K562 (cell line): ENCODE measurements at regions not wholly inside any gene's neighbourhood (a gene's known extent, or its start where the extent isn't known, plus 50 kb on each side); places are given as distances from the start of the nearest gene placed in this dataset.

Experiments
- CHD2 ChIP-seq: IDR thresholded peaks from 2 replicates; pipeline ENCODE4 v1.6.1; 2011; ENCODE audit warnings: low read depth, low read length
- FIP1L1 ChIP-seq: fragments of 200-400 bp; formaldehyde crosslinking; IDR thresholded peaks from 2 replicates; pipeline ENCODE4 v1.6.1; 2018; ENCODE audit warnings: mild to moderate bottlenecking, low read depth, low read length; ENCODE audit not compliant: poor library complexity, severe bottlenecking
- SMARCA4 ChIP-seq: fragments of 450-650 bp; IDR thresholded peaks from 2 replicates; pipeline ENCODE4 v1.6.1; 2016
- SNRNP70 ChIP-seq: fragments of 200-400 bp; formaldehyde crosslinking; optimal IDR thresholded peaks from 2 replicates; pipeline ENCODE3; 2017; ENCODE audit warnings: low read depth, low read length
- ZNF551 ChIP-seq: fragments of 250-450 bp; sonication (Bioruptor Pico); IDR thresholded peaks from 2 replicates; pipeline ENCODE4 v1.5.0; 2021; ENCODE audit warnings: mild to moderate bottlenecking, moderate library complexity
- TF ChIP-seq, protein P1 (sequence below): sonication (generic); formaldehyde crosslinking; IDR thresholded peaks from 2 replicates; pipeline ENCODE4 v1.8.0; 2023; ENCODE audit warnings: mild to moderate bottlenecking, missing genetic modification reagents
- TF ChIP-seq, protein P2 (sequence below): sonication (generic); formaldehyde crosslinking; IDR thresholded peaks from 2 replicates; pipeline ENCODE4 v1.8.0; 2022; ENCODE audit warnings: mild to moderate bottlenecking, low read depth, missing genetic modification reagents

DNA sequence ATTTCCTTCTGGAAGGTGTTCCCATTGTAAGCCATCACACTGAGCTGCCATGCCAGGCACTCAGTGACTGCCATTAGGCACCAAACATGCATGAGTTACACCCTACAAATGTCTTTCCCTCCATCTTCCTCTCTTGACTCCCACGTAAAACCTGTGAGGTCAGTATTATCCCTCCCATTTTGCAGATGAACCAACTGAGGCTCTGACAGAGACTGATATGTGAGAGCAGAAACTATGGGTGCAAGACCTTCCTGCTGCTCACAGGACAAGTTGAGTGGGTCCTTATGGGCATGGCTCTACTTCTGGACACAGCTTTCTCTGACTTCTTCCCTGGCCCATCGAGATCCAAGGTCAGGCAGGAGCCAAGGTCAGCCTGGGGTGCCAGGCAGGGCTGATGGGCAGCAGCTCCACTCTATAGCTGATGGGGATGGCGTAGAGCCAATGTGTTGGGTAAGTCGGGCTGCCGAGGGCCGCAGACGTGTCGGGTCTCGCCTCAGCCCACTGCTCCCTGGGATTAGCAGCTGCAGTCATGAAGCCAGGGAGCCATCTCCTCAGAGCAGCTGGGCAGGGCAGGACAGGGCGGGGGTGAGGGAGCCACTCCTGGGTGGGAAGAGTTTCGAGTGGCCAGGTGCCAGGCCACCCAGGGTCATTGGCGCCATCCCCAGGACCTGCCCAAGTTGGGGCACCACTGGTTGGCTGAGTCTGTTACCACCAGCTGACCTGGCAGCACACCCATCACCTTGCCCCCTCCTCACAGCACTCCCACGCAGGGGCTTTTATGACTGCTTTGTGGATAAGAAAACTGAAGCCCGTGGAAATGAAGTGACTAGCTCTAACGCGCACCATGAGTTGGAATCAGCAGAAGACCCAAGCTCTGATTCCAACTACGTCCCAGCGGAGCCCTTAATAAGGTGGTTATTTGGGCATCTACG lies 117.8 kb upstream of the ZMIZ1 start:
- no peak for TF ChIP-seq CHD2
- no peak for TF ChIP-seq SMARCA4
- no peak for TF ChIP-seq FIP1L1
- TF ChIP-seq, protein P1, sequence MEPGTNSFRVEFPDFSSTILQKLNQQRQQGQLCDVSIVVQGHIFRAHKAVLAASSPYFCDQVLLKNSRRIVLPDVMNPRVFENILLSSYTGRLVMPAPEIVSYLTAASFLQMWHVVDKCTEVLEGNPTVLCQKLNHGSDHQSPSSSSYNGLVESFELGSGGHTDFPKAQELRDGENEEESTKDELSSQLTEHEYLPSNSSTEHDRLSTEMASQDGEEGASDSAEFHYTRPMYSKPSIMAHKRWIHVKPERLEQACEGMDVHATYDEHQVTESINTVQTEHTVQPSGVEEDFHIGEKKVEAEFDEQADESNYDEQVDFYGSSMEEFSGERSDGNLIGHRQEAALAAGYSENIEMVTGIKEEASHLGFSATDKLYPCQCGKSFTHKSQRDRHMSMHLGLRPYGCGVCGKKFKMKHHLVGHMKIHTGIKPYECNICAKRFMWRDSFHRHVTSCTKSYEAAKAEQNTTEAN (CRISPR knock-in tag): no peak
- no peak for TF ChIP-seq SNRNP70
- TF ChIP-seq, protein P2, sequence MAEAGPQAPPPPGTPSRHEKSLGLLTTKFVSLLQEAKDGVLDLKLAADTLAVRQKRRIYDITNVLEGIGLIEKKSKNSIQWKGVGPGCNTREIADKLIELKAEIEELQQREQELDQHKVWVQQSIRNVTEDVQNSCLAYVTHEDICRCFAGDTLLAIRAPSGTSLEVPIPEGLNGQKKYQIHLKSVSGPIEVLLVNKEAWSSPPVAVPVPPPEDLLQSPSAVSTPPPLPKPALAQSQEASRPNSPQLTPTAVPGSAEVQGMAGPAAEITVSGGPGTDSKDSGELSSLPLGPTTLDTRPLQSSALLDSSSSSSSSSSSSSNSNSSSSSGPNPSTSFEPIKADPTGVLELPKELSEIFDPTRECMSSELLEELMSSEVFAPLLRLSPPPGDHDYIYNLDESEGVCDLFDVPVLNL: no peak
- no peak for TF ChIP-seq ZNF551 (CRISPR knock-in tag)
